ENCODE measurements at regions not wholly inside any gene's neighbourhood (a gene's known extent, or its start where the extent isn't known, plus 50 kb on each side); places are given as distances from the start of the nearest gene placed in this dataset.

- TF ChIP-seq CTCF (IDR thresholded peaks at IDR 0.05), result no peak
These were observed 236.6 kb upstream of the KLHL29 start for GRCh38 chr2:23148342-23148741.

GRCh38 chr2:23149777-23150176 lies 235.2 kb upstream of the KLHL29 start:
- no peak for TF ChIP-seq CTCF (IDR thresholded peaks at IDR 0.05)

- TF ChIP-seq CTCF (IDR thresholded peaks at IDR 0.05), result no peak
These were observed 231.5 kb upstream of the KLHL29 start for GRCh38 chr2:23153484-23153883.

- no peak for TF ChIP-seq CTCF (IDR thresholded peaks at IDR 0.05)
These were observed 230.0 kb upstream of the KLHL29 start for GRCh38 chr2:23155022-23155421.

- no peak for TF ChIP-seq CTCF (IDR thresholded peaks at IDR 0.05)
These were observed 227.2 kb upstream of the KLHL29 start for GRCh38 chr2:23157812-23158211.

GRCh38 chr2:23158306-23158705 lies 226.7 kb upstream of the KLHL29 start:
- no peak for TF ChIP-seq CTCF (IDR thresholded peaks at IDR 0.05)

- no peak for TF ChIP-seq CTCF (IDR thresholded peaks at IDR 0.05)
These were observed 225.1 kb upstream of the KLHL29 start for GRCh38 chr2:23159746-23160405.

- no peak for TF ChIP-seq CTCF (IDR thresholded peaks at IDR 0.05)
These were observed 220.8 kb upstream of the KLHL29 start for GRCh38 chr2:23164173-23164572.

Data from LNCAP (cell line).